ENCODE measurements at regions not wholly inside any gene's neighbourhood (a gene's known extent, or its start where the extent isn't known, plus 50 kb on each side); places are given as distances from the start of the nearest gene placed in this dataset.

DNA sequence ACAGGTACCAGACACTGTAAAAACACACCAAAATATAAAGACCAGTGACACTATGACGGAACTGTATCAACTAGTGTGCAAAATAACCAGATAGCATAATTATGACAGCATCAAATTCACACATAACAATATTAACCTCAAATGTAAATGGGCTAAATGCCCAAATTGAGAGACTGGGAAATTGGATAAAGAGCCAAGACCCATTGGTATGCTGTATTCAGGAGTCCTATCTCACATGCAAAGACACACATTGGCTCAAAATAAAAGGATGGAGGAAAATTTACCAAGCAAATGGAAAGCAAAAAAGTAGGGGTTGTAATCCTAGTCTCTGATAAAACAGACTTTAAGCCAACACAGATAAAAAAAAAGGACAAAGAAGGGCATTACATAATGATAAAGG lies 416.3 kb upstream of the ZNF608 start:
- no peaks in the 10 kb centered on the region for H3K4me1 ChIP-seq
- H3K9me3 ChIP-seq, result peaks cover 0 to 51% (median 0%) of the 10 kb centered on the region in 12 donors
- intact Hi-C loops (cut with DNase I), result no loop called here
- no peak for TF ChIP-seq CTCF (IDR thresholded peaks at IDR 0.05)
- TF ChIP-seq POLR2A (IDR thresholded peaks at IDR 0.05), result no peak
- no peak overlapping the region for H3K4me3 ChIP-seq
- no peak overlapping the region for H3K27ac ChIP-seq
- DNase-seq (no peak), ATAC-seq (no peak)
- 96 to 100% (median 98%) methylated on average over 1 of the region's 1 CpG for WGBS, 4 donors
- no peaks in the 10 kb centered on the region for H3K36me3 ChIP-seq
- H3K27me3 ChIP-seq, result no peaks in the 10 kb centered on the region

GRCh38 chr5:125169396-125169795 lies 423.0 kb upstream of the ZNF608 start:
- WGBS, 4 donors, result 85 to 92% (median 90%) methylated on average over 1 of the region's 1 CpG
- Histone ChIP-seq H3K4me1 (no peaks in the 10 kb centered on the region), H3K27me3 (no peaks in the 10 kb centered on the region), H3K4me3 (no peak overlapping the region), H3K36me3 (no peaks in the 10 kb centered on the region), H3K27ac (no peak overlapping the region), H3K9me3 (peaks cover 0 to 28% (median 0%) of the 10 kb centered on the region in 12 donors)
- no peak for TF ChIP-seq CTCF (IDR thresholded peaks at IDR 0.05)
- no peak for TF ChIP-seq POLR2A (IDR thresholded peaks at IDR 0.05)
- intact Hi-C loops (cut with DNase I), result no loop called here
- no peak for DNase-seq
- ATAC-seq, result no peak

DNA sequence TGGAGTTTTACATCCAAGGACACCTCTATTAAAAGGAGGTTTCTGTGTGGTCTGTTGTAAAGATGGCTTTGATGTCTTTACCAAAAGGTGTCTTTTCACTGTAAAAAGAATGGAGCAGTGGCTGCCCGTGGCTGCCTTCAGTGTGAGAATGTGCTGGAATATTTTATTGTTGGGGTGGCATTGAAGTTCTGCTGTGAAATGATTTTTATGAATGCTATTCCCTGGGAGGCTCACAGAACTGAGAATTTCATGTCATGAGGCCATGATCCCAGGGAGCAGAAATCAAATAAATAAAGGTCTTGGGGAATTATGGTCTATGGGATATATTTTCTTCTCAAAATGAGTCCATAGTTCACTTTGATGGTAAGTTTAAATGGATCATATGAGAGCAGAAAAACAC lies 425.2 kb upstream of the ZNF608 start:
- no peak overlapping the region for H3K27ac ChIP-seq
- intact Hi-C loops (cut with DNase I), result no loop called here
- H3K4me1 ChIP-seq, result peaks cover 0 to 17% (median 0%) of the 10 kb centered on the region in 12 donors
- peaks cover 0 to 11% (median 0%) of the 10 kb centered on the region in 12 donors for H3K9me3 ChIP-seq
- no peak overlapping the region for H3K4me3 ChIP-seq
- DNase-seq (no peak), ATAC-seq (no peak)
- no peaks in the 10 kb centered on the region for H3K27me3 ChIP-seq
- H3K36me3 ChIP-seq, result no peaks in the 10 kb centered on the region
- TF ChIP-seq CTCF (IDR thresholded peaks at IDR 0.05), result no peak
- no peak for TF ChIP-seq POLR2A (IDR thresholded peaks at IDR 0.05)
- WGBS, 4 donors, result 44 to 97% (median 65%) methylated on average over 1 of the region's 1 CpG

GRCh38 chr5:125175348-125176004 lies 429.0 kb upstream of the ZNF608 start:
- peak in 2 of 5 donors; percentile 18 to 31 for DNase-seq
- intact Hi-C loops (cut with DNase I), result no loop called here
- peak in 2 of 4 donors; percentile 18 to 64 for ATAC-seq
- WGBS, 4 donors, result 23 to 31% (median 27%) methylated on average over 4 of the region's 4 CpGs
- H3K36me3 ChIP-seq, result no peaks in the 10 kb centered on the region
- H3K27me3 ChIP-seq, result no peaks in the 10 kb centered on the region
- no peaks in the 10 kb centered on the region for H3K9me3 ChIP-seq
- TF ChIP-seq POLR2A (IDR thresholded peaks at IDR 0.05), result no peak
- TF ChIP-seq CTCF (IDR thresholded peaks at IDR 0.05), result no peak
- H3K4me3 ChIP-seq, result no peak overlapping the region
- no peak overlapping the region for H3K27ac ChIP-seq
- peaks cover 0 to 18% (median 0%) of the 10 kb centered on the region in 12 donors for H3K4me1 ChIP-seq
